ENCODE measurements at regions not wholly inside any gene's neighbourhood (a gene's known extent, or its start where the extent isn't known, plus 50 kb on each side); places are given as distances from the start of the nearest gene placed in this dataset.

DNA sequence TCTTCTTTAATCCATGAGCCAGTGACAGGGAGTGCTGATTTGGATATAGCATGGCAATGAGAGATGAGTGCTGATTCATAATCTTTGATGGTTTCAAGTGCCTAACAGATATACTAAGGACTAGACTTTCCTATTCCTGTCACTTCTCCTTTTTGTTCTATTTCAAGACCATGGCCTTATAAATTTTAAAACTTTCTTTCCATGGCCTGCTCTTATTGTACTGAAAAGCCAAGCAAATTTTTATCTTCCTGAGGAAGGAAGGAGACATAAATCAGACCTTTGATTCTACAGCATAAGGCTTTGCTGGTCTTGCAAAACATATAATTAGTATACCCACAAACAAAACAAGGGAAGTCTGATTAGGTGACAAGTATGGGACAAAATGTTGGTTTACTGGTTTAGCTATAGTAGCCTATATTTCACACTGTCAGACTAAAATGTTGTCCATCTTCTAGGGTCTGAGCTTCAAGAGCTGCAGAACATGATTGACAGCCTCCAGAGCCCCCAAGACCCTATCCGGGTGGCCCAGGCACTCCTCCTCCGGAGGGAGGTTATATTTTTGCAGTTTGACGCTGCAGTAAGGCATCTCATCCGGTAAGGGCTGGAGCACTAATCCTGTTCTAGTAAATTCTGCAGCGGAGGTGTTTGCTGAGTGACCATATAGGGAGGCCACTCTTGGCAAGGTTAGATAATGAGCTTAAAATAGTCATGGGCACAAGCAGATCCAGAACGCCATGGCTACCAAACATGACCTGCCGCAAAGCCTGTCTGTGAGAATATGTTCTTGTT, 82.3 kb downstream of the CD164 start:
- intact Hi-C loops (cut with micrococcal nuclease; ENCODE audit: unreplicated experiment), result no loop called here
- ChIA-PET POLR2A (no interaction called here), CTCF (no interaction called here)
- ATAC-seq, result no peak
- Histone ChIP-seq H3K36me3 (ENCODE audit: control insufficient read depth, insufficient read depth, low read length) (no peaks in the 10 kb centered on the region), H3K4me1 (ENCODE audit: control insufficient read depth, insufficient read depth, low read length) (no peaks in the 10 kb centered on the region), H3K27ac (ENCODE audit: low read length) (no peak overlapping the region), H3K9me3 (ENCODE audit: control insufficient read depth, insufficient read depth, low read depth, low read length) (no peaks in the 10 kb centered on the region), H3K27me3 (ENCODE audit: control insufficient read depth, insufficient read depth, low read length) (peaks cover 13% of the 10 kb centered on the region), H3K4me3 (ENCODE audit: low read depth in 2 of 2, low read length in 2 of 2) (no peak overlapping the region)
- no peak for TF ChIP-seq CTCF (IDR thresholded peaks at IDR 0.05)
- no peak for TF ChIP-seq TCF7L2 (IDR thresholded peaks at IDR 0.05; ENCODE audit: low read depth, low read length)
- TF ChIP-seq SIN3A (IDR thresholded peaks at IDR 0.05; ENCODE audit: borderline replicate concordance, insufficient read depth, low read depth, low read length), result no peak
- no TSS peak for BruUV-seq (replicated peaks)
- no peak for DNase-seq (ENCODE audit: low read depth, low spot score)
- in situ Hi-C loops (cut with HindIII; ENCODE audit: low pct_unique_long_range_greater_than_20kb, low sequenced_read_pairs), result no loop called here

GRCh38 chr6:109299265-109299607, 83.0 kb downstream of the CD164 start:
- no TSS peak for BruUV-seq (replicated peaks)
- Histone ChIP-seq H3K27me3 (ENCODE audit: control insufficient read depth, insufficient read depth, low read length) (peaks cover 17% of the 10 kb centered on the region), H3K4me3 (ENCODE audit: low read depth in 2 of 2, low read length in 2 of 2) (no peak overlapping the region), H3K9me3 (ENCODE audit: control insufficient read depth, insufficient read depth, low read depth, low read length) (no peaks in the 10 kb centered on the region), H3K36me3 (ENCODE audit: control insufficient read depth, insufficient read depth, low read length) (no peaks in the 10 kb centered on the region), H3K4me1 (ENCODE audit: control insufficient read depth, insufficient read depth, low read length) (no peaks in the 10 kb centered on the region), H3K27ac (ENCODE audit: low read length) (no peak overlapping the region)
- ChIA-PET CTCF (no interaction called here), POLR2A (no interaction called here)
- intact Hi-C loops (cut with micrococcal nuclease; ENCODE audit: unreplicated experiment) (no loop called here), in situ Hi-C loops (cut with HindIII; ENCODE audit: low pct_unique_long_range_greater_than_20kb, low sequenced_read_pairs) (no loop called here)
- ATAC-seq, result no peak
- no peak for DNase-seq (ENCODE audit: low read depth, low spot score)
- TF ChIP-seq TCF7L2 (IDR thresholded peaks at IDR 0.05; ENCODE audit: low read depth, low read length) (no peak), REST (IDR thresholded peaks at IDR 0.05; ENCODE audit: insufficient read depth in 1 of 2, low read depth in 2 of 2, low read length in 1 of 2) (no peak), SIN3A (IDR thresholded peaks at IDR 0.05; ENCODE audit: borderline replicate concordance, insufficient read depth, low read depth, low read length) (no peak), POLR2AphosphoS5 (IDR thresholded peaks at IDR 0.05; ENCODE audit: low read depth, low read length) (no peak), CTCF (IDR thresholded peaks at IDR 0.05) (no peak)
